ENCODE measurements at regions not wholly inside any gene's neighbourhood (a gene's known extent, or its start where the extent isn't known, plus 50 kb on each side); places are given as distances from the start of the nearest gene placed in this dataset.
A peak's percentile ranks its signal among the peaks of the same experiment; 100 is the strongest.

DNA sequence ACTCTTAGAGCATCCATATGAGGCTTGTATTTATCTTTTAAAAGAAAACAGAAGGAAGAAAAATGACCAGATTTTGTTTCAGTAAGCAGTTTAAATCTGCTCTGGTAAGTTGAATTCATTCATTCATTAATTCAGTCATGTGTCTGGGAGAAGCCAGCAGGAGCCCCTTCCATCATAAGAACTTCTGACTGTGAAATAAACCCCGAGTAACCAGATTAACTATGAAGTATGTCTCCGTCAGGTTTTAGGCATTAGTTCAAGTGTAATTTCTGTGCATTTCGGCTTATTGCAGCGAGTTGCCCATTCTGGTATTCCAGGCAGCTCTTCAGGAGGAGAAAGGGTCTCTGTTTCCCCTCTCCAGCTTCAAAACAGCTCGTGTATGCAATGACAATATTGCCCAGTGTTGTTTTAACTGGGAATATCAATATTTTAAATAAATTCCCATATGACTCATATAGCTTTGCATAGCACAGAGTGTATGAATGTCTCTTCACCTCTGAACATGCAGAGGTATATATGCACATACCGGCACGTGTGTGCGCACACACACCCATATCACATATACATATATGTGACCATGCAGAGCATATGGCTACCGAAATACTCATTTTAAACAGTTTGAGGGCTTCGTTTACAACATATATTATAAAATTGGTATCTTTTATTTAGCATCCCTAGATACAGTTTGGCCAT lies 255.3 kb downstream of the BCOR start:
- DNase-seq: no peak

DNA sequence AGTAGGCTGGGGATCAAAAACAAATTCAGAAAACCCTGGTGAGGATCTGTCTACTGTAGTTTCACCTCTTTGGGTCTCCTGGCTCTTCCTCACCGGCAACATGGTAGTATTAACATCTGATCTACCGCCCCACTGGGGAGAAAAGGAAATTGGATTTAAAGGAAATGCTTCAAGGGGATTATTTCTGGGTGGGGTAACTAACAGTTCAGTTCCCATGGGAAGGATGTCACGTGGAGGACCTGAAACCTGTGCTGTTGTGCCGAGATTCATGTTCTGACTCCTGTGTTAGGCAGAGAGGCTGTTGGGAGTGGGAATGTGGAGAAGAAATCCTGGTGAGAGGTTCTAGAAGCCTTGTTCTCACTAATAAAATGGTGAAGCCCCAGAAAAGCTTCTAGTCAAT lies 254.4 kb downstream of the BCOR start:
- DNase-seq: no peak

DNA sequence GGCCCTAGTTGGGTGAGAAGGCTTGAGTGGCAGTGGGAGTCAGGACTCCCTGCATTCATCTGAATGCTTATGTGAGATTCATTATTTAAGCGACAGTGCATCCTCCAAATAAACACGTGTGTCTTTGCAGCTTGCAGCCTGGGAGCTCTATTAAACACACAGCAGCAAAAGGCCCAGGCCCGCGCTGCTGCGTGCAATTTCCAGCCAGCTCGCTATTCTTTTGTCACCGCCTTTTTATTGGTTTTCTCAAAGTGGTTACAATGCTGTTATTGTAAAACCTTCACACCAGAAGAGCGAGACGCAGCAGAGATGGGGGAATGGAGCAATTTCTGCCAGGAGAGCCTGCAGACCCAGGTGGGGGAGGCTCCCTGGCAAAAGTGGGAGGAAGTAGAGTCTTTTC lies 252.5 kb downstream of the BCOR start:
- DNase-seq: no peak

DNA sequence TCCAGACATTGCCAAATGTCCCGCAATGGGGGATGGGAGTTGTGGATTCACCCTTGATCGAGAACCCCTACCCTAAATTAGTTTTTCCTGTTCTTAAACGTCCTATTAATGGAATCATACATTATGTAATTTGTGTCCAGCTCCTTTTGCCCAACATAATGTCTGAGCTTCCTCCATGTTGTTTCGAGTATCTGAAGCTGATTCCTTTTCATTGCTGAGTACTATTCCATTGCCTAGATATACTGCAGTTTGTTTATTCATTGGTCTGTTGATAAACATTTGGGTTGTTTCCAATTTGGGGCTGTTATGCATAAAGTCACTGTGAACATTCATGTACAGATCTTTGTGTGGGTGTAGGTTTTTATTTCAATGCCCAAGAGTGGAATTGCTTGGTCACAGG lies 251.3 kb downstream of the BCOR start:
- DNase-seq: no peak

DNA sequence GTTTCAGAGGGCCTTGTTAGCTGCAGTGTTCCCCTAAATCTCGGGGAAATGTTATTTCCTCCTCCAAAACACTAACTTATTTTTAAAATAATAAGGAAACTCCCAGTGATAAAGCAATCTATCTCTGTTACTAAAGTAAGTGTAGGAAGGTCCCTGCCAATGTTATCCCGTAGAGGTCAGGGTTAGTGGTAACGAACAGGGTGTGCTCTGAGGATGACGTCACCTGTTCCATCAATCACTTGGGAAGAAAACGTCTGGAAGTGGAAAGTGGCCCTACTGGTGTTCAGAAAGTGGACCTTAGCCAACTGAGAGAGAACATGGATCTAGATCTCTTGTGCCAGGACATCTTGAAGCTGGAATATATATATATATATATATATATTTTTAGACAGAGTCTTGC lies 249.5 kb downstream of the BCOR start:
- no peak for DNase-seq

DNA sequence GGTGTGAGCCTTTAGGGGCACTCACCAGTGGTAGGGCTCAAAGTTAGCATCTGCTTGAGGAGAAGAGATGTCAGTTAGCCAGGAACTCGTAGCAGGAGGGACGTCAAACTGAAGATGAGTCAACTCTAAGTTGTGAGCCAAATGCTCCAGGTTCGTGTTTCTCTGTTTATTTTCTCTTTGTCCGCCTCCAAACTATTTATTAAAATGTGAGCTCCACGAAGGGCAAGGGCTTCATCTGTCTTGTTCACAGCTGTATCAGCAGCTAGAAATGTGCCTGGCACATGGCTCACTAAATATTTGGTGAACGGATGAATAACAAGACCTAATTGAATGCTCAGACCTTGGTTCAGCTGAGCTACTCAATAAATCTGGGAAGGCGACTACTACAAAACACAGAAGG lies 248.9 kb downstream of the BCOR start:
- DNase-seq: no peak

DNA sequence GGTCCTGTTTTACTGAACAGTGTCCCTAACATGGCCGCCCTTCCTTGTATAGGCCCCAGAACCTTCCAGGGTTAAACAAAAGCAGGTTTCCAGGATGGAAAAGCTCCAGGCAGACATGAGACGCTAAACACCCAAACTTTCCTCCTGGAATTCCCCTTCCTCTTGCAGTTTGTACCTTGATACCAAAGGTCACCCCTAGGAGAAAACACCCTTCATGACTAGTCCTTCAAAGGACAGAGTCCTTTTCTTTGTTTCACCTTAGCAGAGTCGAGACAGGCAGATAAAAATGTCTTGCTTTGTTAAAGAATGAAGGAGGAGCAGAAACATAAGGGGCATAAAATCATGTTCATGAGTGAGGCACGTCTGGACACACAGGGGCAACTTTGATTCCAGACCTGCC lies 247.5 kb downstream of the BCOR start:
- DNase-seq: no peak

DNA sequence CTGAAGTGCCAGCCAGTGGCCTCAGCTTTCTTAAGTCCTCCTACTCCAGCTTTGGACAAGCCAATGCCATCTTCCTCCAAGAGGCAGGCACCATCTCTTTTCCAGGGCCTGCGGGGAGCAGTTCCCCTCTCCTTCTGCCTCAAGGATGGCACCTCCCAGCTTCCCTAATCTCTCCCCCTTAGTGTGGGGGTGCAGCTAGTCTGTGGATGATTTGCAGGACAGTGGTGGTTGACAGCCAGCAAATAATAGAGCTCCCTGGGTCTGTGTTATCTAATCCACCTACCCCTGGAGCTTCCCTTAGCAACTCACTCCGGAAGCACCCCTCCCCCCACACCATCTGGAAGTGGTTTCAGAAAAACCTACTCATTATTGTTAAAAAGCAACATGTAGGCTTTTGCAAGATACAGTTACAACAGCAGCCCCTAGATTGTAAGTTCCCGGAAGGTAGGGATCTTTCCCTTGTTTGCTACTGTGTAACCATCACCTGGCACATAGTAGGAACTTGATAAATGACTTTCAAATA lies 247.1 kb downstream of the BCOR start:
- DNase-seq: peak; percentile 37

DNA sequence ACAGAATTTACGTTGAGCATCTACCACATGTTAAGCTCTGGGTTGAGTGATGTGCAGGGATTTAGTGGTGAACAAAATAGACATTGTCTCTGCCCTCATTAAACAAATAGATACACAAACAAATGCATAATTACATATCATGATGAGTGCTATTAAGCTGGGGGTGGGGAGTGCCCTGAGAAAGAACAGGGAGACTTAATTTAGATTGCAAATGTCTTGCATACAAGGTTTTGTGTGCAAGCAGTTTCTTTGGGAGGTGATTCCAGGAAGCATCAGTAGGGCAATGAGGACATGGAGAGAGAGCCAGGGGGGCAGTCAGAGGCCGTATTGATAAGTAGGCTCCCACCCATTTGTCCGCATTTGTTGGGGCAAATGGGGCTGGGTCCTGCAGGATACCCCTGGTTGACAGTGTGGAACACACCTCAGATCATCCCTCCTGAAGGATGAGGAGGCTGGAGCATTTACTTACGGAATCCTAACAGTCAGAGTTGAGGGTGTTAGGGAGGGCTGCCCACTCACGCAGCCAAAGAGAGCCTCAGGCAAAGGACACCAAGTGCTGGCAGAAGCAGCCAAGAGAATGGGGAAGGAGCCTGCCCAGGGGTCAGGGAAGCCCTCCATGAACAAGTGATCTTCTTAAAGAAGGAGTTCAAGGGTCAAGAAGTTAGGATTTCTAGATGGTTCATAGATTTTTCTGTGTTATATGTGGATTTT lies 245.9 kb downstream of the BCOR start:
- DNase-seq: no peak

DNA sequence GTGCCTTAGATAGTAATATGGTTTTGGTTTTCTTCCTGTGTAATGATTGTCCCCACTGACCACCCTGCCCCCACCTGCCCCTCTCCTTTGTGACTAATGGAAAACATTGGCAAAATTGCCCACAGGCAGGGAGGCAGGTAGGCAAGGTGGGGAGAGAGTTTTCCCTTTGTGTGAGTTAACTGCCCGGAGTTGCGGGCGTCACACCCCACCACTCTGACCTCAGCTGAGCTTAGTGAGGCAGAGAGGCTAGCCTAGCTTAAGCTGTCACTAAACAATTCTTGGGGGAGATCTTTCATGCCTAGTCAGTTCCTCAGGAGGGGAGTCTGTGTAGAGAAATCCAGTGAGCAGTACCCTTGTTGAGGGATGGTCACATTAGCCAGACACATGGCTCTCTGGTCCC lies 245.3 kb downstream of the BCOR start:
- no peak for DNase-seq

DNA sequence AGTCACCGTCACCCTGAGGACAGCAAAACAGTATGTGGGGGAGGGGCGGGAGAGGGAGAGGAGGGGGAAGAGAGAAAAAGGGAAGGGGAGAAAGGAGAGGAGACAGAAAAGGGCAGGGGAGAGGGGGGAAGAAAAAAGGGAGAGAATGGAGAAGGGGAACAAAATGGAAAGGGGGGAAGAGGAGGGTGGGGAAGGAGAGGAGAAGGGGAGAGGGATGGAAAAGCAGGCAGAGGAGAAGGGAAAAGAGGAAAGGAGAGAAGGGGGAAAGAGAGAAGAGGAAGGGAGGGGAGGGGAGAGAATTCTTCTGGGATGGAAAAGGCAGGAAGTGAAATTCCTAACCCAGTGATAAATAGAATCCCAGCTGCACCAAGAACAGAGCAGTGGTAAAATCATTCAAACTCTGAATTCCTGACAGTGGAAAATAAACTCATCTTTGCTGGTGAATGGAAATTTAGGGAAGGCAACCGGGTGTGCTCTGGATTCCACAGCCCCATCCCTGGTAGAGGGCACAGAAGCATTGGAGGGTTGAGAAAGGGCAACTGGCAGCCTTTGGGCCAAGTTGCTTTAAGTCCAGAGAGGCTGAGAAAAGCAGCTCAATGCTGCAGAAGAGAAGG lies 244.2 kb downstream of the BCOR start:
- no peak for DNase-seq

DNA sequence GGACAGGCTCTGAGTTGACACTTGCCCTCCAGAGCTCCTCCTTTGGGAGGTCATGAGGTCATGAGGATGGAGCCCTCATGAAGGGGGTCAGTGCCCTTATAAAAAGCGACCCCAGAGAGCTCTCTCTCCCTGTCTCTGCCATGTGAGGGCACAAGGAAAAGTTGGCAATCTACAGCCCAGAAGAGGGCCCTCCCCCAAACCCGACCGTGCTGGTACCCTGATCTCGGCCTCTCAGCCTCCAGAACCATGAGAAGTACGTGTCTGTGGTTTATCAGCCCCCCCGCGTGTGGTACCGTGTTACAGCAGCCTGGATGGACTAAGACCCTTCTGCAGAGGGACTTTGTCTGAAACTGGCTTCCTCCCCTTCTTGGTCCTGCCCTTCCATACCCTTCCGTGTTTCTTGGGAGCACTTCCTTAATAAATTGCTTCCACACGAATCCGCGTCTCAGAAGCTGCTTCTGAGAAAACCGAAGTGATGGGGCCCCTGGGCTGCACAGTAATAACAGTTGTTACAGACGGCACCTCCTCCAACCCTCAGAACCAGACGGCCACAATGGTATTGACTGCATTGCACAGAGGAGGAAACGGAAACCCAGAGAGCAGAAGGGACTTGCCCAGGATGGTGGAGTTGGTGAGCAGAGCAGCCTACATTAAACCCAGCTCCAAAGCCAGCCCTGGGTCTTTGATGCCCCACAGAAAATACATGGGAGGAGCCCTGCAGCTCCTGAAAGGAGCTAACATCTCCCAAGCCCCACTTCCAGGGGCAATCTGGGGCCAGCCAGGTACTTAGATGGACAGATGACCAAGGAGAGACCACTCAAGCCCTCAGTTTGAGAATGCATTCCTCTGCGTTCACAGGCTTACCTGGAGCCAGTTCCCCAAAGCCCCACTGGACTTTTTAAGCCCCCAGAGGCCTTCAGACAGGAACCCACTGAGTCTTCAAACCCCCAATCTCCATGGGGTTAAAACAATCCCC lies 242.7 kb downstream of the BCOR start:
- DNase-seq: peak; percentile 59

DNA sequence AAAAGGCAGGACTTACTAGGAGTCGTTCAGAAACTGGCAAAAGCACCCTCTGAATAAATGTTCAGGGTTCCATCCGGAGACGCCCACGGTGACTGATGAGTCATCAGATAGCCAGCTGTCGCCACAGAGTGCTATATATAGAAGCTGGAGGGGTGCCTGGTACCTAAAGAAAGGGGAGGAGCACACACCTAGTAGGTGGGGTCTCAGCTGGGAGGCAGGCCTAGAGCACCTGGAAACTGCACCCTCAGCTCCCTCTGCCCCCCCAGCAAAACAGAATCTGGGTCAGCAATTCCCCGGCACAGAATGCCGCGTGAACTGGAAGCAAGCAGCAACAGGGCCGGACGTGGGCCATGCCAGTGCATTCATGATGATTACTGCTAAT lies 242.0 kb downstream of the BCOR start:
- peak; percentile 77 for DNase-seq

DNA sequence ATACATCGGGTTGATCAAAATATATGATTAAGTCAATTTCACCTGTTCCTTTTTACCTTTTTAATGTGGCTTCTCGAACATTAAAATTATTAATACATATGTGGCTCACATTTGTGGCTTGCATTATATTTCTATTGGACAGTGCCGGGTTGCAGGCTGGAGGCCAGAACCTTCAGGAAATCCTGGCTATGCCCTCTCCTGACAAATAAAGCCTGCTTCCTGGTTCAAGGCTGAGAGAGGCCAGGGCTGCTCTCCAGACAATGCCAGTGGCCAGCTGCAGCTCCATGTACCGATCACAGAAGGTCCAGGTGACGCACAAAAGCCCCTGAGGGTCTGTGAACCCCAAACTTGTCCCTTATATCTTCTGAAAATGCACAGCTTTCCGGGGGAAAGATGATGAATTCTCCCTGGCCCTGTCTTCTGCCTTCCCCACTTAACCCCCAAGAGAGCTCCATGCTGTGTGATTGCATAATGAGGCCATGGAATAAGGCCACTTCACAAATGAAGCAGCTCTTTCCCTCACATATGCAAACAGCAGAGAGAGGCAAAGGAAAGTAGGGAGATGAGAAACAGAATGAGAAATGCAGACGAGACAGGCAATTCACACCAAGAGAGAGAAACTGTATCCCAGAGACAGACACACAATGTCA lies 241.2 kb downstream of the BCOR start:
- no peak for DNase-seq

DNA sequence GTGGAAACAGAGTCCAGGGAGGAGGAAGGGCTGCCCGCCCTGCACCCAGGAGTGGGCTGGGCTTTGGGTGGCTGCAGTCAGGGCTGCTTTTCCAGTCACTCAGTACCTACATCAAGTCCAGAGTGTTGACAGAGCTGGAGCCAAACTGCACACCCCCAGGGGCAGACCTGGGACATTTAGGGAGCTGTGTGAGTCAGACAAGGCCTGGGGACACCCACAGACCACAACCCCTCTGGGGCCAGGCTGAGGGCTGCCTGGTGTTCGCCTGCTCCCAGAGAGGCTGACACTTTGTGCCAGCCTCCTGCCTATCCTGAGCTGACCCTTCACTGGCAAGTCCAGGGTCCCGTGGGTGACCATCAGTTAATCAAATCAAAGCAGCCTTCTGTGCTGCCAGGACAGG lies 240.0 kb downstream of the BCOR start:
- peak; percentile 14 for DNase-seq

DNA sequence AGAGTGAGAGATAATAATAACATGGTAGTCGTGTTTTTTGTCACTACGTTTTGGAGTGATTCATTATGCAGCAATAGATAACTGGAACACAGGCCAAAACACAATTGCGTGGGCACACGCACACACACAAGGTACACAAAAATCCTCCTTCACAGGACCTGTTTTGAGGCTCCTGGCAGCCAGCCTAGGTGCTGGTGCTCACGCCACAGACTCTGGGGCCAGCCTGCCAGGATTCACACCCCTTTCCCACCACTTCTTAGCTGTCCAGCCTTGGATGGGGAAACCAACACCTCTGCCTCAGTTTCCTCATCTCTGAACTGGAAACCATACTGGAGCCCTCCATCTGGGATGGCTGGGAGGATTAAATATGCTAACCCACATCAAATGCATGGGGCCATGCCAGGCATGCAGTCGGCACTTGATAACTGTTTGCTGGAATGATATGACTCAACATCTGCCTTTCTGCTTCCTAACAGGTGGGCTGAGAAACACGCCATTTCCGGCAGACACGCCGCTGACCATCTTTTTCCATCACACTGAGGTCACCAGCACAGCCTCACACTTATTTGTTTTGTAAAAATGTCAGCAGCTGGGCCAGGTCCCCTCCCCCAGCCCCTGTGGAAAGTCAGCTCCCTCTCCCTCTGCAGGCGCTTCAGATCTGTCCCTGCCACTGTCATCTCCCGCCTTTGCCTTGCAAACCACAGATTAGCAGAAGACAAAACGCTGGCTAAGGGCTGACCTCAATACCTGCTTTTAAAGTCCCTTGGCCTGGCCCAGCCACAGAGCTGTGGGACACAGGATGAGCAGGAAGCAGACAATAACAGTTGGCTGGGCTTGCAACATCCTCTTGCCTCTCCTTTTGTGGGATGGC lies 237.5 kb downstream of the BCOR start:
- DNase-seq: peak; percentile 77

DNA sequence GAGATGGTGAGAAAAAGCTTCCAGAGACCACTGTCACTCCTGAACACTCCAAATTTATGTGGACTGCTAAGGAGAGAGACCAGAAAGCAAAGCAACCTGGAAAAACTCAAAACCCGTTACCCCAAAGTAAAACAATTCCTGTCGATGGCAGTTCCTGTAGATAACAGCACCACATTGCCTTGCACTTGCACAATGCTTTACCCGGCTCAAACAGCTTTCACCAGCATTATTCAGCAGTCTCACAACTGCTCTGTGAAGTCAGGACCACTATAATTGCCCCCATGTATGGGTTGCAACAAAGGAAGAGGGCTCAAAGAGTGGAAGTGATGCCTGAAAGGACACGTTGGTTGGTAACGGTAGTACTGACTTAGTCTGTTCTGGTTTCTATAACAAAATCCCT lies 234.8 kb downstream of the BCOR start:
- no peak for DNase-seq

DNA sequence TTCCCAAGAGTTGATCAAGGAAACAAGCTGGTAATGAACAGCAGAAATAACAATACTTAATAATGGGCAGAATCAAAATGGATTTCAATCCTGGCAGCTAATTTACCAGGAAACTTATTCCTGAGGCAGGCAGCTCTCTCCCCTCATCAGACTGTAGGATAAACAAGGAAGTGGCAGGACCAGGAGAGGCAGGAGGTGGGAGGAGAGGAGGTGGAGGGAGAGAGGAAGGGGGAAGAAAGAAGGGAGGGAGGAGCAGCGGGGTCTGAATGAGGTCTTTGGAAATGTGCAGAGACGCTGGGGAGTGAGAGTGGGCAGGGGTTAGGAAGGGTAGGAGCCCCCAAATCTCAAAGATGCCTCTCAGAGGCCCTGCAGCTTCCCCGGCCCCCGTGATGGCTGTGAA lies 231.5 kb downstream of the BCOR start:
- no peak for DNase-seq

DNA sequence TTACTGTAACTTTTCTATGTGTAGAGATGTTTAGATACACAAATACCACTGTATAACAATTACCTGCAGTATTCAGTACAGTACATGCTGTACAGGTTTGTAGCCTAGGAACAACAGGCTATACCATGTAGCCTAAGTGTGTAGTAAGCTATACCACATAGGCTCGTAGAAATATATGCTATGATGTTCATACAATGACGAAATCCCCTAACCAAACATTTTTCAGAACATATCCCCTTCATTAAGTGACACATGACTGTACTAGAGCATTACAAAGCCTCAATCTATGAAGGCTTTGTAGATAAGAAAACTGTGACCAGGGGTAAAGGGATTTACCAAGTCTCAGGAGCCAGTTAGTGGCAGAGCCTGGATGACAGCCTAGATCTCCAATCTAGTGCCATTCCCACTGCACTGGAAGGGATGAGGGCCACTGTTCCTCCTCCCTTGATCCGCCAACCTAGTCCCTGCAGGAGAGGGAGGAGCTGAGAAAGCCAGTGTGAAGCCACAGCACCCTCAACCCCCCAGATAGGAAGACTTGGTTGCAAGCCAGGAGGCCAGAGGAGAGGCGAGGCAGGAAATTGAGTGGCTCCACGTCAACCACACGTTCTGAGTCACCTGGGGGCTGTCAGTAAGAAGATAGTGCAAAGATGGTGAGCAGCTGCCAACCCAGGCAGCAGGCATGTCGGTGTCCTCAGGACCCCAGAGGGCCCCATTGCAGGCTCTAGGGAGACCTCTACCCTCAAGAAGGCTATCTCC lies 227.7 kb downstream of the BCOR start:
- DNase-seq: peak; percentile 60

DNA sequence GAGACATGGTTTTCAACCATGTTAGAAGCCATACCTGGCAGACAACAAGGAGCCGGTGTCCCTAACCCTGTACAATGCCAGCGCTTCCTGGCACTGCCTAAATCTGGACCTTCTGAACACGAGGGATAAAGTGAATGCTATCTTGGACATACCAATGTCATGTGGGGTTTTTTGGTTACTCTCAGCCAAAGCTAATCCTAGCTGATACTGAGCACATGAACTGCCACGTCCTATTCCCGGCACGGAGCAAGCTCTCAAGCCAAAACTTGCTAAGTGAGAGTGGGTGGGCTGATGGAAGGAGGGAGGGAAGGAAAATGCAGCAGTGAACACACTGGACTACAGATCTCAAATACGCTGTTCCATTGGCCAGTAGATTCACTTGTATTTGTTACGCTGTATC lies 226.1 kb downstream of the BCOR start:
- no peak for DNase-seq

DNA sequence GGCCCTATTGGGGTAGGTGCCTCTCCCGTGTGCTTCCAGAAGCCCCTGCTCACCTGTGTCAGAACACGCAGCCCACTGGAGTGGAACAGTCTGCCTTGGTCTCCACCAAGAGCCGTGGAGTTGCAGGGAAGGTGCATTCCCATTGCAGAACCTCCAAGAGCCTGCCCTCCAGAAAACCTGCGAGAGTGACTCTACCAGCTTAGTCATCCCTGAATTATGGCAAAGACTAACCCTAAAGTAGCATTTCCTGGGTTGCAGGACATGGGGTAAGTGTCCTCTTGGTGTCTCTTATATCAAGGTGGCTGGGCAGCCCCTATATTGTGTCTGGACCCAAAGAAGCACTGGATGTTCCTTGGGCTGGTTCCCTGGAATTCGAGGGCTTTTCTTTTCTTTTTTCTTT lies 224.6 kb downstream of the BCOR start:
- no peak for DNase-seq
